ENCODE measurements at regions not wholly inside any gene's neighbourhood (a gene's known extent, or its start where the extent isn't known, plus 50 kb on each side); places are given as distances from the start of the nearest gene placed in this dataset.

GRCh38 chr12:124726596-124727263 lies 136.9 kb downstream of the SCARB1 start:
- peaks cover 6% of the 10 kb centered on the region; the same call in 1 of the 2 replicates for H3K4me1 ChIP-seq (ENCODE audit: low read length)
- H2AFZ ChIP-seq (ENCODE audit: low read depth, low read length) = no peak overlapping the region
- peak overlapping the region; percentile 53 for H3K4me2 ChIP-seq (ENCODE audit: low read length)
- no peak overlapping the region for H3K9ac ChIP-seq (ENCODE audit: low read length)
- no peaks in the 10 kb centered on the region for H4K20me1 ChIP-seq (ENCODE audit: insufficient read depth, low read length)
- no peaks in the 10 kb centered on the region for H3K36me3 ChIP-seq (replicated peaks; ENCODE audit: low read depth, low read length)
- no peaks in the 10 kb centered on the region for H3K9me3 ChIP-seq (ENCODE audit: insufficient read depth, low read length)
- H3K4me3 ChIP-seq (ENCODE audit: low read length) = peak overlapping the region; percentile 31; the same call in 1 of the 2 replicates
- no peak for TF ChIP-seq EZH2phosphoT487 (IDR thresholded peaks at IDR 0.05; ENCODE audit: low read depth)
- TF ChIP-seq, protein P1, sequence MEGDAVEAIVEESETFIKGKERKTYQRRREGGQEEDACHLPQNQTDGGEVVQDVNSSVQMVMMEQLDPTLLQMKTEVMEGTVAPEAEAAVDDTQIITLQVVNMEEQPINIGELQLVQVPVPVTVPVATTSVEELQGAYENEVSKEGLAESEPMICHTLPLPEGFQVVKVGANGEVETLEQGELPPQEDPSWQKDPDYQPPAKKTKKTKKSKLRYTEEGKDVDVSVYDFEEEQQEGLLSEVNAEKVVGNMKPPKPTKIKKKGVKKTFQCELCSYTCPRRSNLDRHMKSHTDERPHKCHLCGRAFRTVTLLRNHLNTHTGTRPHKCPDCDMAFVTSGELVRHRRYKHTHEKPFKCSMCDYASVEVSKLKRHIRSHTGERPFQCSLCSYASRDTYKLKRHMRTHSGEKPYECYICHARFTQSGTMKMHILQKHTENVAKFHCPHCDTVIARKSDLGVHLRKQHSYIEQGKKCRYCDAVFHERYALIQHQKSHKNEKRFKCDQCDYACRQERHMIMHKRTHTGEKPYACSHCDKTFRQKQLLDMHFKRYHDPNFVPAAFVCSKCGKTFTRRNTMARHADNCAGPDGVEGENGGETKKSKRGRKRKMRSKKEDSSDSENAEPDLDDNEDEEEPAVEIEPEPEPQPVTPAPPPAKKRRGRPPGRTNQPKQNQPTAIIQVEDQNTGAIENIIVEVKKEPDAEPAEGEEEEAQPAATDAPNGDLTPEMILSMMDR (IDR thresholded peaks at IDR 0.05; ENCODE audit: low read depth, low read length) = no peak
- H3K79me2 ChIP-seq (ENCODE audit: low read length) = no peaks in the 10 kb centered on the region
- peaks cover 20% of the 10 kb centered on the region for H3K27me3 ChIP-seq (ENCODE audit: low read depth, low read length)
- H3K27ac ChIP-seq (ENCODE audit: low read length) = no peak overlapping the region

DNA sequence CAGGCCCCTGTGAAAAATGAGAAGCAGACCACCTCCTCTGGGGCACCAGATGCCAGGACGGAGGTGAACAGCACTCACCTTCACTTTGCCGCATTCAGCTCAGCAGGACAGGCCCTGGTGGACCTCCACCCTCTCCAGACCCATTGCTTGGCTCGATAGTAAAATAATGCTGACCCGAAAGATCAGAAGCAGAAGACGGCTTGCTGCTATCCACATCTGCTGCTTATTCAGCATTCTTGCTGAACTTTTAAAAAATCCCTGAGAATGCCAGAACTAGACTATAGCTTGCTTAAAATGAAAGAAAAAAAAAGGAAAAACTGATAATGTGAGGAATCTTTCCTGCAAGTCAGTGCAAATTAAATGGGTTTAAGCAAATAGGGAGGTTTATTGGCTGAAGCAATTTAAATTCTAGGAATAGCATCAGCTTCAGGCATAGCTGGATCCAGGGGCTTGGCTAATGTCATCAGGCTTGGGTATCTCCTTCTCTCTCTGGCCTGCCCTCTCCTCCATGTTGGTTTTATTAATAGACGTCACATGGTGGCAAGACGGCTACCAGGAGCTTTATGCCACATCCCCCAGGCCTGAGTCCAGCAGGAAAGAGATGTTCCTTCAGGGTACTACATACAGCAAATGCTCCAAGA lies 137.9 kb downstream of the SCARB1 start:
- Histone ChIP-seq H3K4me3 (ENCODE audit: low read length) (no peak overlapping the region), H2AFZ (ENCODE audit: low read depth, low read length) (no peak overlapping the region), H3K4me2 (ENCODE audit: low read length) (no peak overlapping the region), H3K27me3 (ENCODE audit: low read depth, low read length) (peaks cover 30% of the 10 kb centered on the region), H3K9ac (ENCODE audit: low read length) (no peak overlapping the region), H3K9me3 (ENCODE audit: insufficient read depth, low read length) (no peaks in the 10 kb centered on the region), H3K79me2 (ENCODE audit: low read length) (no peaks in the 10 kb centered on the region), H3K36me3 (replicated peaks; ENCODE audit: low read depth, low read length) (no peaks in the 10 kb centered on the region), H3K4me1 (ENCODE audit: low read length) (peaks cover 6% of the 10 kb centered on the region; the same call in 1 of the 2 replicates), H4K20me1 (ENCODE audit: insufficient read depth, low read length) (no peaks in the 10 kb centered on the region), H3K27ac (ENCODE audit: low read length) (no peak overlapping the region)
- no peak for TF ChIP-seq EZH2phosphoT487 (IDR thresholded peaks at IDR 0.05; ENCODE audit: low read depth)
- TF ChIP-seq, protein P1 (IDR thresholded peaks at IDR 0.05; ENCODE audit: low read depth, low read length) = no peak

DNA sequence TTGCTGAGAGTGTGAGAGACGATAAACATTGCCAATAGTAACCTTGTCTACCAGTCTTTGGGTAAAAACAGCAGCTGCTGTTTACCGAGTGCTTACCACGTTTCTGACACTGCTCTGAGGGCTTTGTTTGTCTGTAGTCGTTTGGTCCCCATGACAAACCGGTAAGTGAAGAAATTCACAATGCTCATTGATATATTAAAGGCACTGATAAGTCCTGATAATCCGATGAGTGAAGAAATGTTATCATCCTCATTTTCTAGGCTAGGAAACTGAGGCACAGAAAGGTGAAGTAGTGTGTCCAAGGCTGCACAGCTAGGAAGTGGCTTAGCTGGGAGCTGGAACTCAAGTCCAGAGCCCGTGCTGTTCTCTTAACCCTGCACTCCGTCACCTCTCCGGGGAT lies 138.6 kb downstream of the SCARB1 start:
- Histone ChIP-seq H3K36me3 (replicated peaks; ENCODE audit: low read depth, low read length) (no peaks in the 10 kb centered on the region), H4K20me1 (ENCODE audit: insufficient read depth, low read length) (no peaks in the 10 kb centered on the region), H3K79me2 (ENCODE audit: low read length) (no peaks in the 10 kb centered on the region), H3K9me3 (ENCODE audit: insufficient read depth, low read length) (no peaks in the 10 kb centered on the region), H3K27me3 (ENCODE audit: low read depth, low read length) (peaks cover 35% of the 10 kb centered on the region), H3K4me2 (ENCODE audit: low read length) (no peak overlapping the region), H3K9ac (ENCODE audit: low read length) (no peak overlapping the region), H2AFZ (ENCODE audit: low read depth, low read length) (no peak overlapping the region), H3K4me1 (ENCODE audit: low read length) (peaks cover 6% of the 10 kb centered on the region; the same call in 1 of the 2 replicates), H3K4me3 (ENCODE audit: low read length) (no peak overlapping the region), H3K27ac (ENCODE audit: low read length) (no peak overlapping the region)
- no peak for TF ChIP-seq EZH2phosphoT487 (IDR thresholded peaks at IDR 0.05; ENCODE audit: low read depth)

DNA sequence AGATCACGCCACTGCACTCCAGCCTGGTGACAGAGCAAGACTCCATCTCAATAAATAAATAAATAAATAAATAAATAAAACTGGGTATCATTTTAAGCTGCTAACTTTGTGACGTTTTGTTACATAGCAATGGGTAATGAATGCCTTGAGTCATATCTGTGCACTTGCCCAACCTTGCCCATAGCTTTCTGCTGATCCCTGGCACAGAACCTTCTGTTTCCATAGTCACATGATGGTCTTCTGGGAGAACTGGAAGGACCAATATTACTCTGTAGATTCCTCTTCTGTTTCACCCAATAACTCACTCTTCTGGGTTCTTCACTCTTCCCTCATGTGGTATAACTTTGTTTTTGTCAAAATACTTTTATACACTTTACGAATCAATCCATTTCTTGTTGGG lies 140.8 kb downstream of the SCARB1 start:
- Histone ChIP-seq H3K4me1 (ENCODE audit: low read length) (peaks cover 6% of the 10 kb centered on the region; the same call in 1 of the 2 replicates), H2AFZ (ENCODE audit: low read depth, low read length) (no peak overlapping the region), H3K79me2 (ENCODE audit: low read length) (no peaks in the 10 kb centered on the region), H3K4me3 (ENCODE audit: low read length) (no peak overlapping the region), H3K36me3 (replicated peaks; ENCODE audit: low read depth, low read length) (no peaks in the 10 kb centered on the region), H3K4me2 (ENCODE audit: low read length) (no peak overlapping the region), H3K9ac (ENCODE audit: low read length) (no peak overlapping the region), H3K27ac (ENCODE audit: low read length) (no peak overlapping the region), H3K27me3 (ENCODE audit: low read depth, low read length) (peaks cover 44% of the 10 kb centered on the region), H4K20me1 (ENCODE audit: insufficient read depth, low read length) (no peaks in the 10 kb centered on the region), H3K9me3 (ENCODE audit: insufficient read depth, low read length) (no peaks in the 10 kb centered on the region)
- TF ChIP-seq EZH2phosphoT487 (IDR thresholded peaks at IDR 0.05; ENCODE audit: low read depth) = no peak
